ENCODE measurements at regions not wholly inside any gene's neighbourhood (a gene's known extent, or its start where the extent isn't known, plus 50 kb on each side); places are given as distances from the start of the nearest gene placed in this dataset.
A peak's percentile ranks its signal among the peaks of the same experiment; 100 is the strongest.
"Not testable (repeated sequence)": the region's sequence is repeated elsewhere in the genome, so short reads cannot be mapped to it uniquely, and the experiment has no call there.

DNA sequence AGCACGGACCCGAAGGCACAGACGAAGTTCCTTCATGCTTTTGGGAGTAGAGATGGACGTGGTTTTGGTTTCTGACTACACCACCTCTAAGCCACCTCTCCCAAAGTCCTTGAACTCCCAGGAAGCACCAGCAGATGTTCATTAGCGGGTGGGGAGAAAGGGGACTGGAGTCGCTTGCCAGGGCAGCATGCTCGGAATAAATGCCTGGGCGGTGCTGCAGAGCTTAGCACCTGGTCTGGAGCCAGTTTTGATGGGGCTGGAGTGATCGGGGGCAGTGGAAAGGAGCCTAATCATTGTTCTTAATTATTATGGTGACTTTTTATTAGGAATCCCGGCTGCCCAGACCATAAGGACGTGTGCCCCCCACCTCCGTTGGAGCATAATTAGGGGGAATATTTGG lies 220.8 kb downstream of the TFCP2L1 start:
- no peak for DNase-seq

DNA sequence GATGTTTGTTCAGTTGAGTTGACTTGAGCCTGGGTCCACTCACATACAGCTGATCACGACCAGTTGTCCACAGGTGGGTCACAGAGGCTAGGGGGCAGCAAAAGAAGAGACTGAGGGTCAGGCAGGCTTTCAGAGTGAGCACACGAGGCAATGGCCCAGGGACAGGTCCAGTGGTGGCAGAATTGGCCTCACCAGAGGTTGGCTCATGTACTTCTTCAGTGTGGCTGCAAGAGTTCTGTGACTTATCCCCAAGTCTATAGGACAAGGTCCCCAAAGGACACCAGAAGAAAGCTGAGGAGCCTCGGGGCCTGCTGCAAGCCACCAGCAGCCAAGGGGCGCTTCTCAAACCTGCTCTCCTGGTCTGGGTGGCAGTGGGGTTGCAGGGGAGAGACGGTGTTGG lies 219.8 kb downstream of the TFCP2L1 start:
- DNase-seq = no peak

DNA sequence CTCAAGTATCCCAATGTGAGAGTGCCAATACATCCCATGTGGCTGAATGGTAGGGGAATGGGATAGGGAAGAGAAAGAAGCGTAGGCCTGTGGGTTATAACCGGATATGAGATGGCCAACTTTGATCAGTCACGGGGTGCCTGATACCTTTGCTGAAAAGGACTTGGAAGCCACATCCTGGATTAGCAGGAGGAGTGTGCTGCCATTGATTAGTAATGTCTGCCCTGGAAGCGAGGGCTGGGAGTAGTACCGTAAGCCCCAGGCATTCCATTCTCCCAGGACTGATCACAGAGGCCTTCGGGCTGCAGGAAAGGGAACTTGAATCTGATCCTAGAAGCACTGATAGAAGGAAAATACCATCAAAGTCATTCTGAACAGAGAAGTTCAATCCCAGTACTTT lies 218.5 kb downstream of the TFCP2L1 start:
- DNase-seq = no peak

DNA sequence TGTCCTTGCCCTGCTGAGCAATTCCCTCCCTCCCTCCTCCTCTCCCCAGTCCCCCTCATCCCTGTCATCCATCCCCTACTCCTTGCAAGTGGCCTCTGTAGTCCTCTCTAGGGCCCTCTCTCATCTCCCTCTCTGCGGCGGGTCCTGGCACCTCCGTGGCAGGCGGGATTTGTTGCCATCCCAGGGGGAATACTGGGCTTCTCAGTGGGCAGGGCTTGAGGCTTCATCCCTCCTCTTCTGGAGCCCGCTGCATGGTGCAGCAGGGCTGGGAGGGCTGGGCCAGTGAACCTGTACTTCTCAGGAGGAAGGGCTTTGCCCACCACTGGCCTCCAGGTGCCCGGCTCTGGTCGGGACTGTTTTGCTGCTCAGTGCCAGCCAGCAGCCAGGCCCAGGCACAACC lies 216.2 kb downstream of the TFCP2L1 start:
- DNase-seq = no peak

DNA sequence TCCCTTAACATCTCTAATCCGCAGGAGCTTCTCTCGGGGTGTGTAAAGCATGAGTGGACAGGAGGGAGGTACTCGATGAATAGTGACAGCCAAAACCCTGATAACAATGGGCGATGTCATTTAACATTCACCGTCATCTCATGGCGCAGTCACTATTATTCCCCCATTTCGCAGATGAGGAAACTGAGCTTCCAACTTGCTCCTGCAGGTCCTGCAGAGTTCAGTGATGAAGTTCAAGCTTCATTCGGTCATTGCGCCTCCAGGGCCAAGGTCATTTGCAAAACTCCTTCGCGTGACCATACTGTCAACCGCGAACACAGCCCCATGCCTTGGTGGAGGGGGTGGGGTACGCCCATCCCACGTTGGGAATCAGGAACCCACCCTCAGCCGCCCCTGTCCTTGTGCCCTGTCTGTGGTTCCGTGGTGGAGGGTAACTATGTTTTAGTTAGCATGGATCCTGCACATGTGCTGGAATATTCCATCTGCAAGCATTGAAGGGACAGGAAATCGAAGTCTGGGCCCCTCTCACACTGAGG lies 215.5 kb downstream of the TFCP2L1 start:
- DNase-seq = no peak

DNA sequence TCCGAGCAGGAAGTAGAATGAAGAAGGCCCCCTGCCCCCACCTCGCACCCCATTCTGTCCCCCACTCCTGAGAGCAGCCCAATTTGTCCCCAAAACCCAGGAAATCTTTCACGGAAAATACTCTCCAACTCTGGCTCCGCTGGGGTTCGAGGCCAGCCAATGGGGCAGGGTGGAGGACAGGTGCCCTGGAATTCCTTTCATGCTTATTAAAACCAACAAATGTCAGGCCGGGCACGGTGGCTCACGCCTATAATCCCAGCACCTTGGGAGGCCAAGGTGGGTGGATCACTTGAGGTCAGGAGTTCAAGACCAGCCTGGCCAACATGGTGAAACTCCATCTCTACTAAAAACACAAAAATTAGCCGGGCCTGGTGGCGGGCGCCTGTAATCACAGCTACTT lies 214.9 kb downstream of the TFCP2L1 start:
- not testable (repeated sequence) for DNase-seq

DNA sequence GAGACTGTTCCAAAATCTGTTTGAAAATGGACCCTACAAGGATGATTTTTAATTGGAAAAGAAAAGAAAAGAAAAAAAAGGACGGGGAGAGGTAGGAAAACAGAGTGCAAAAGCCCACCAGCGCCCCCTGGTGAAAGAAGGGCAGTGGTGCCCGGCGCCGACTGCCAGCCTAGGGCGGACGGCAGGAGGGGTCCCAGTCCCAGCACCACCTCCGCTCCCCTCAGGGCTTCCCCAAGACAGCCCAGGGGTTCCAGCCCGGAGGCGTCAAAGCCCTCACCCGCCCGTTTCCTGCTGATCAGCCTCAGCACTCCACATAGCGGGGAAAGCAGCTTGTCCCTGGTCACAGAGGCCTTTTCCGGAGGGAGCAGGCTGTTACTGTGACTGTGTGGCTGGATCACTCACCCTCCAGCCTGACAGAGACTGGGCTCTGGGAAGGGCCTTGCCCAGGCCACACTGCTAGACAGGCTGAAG lies 213.9 kb downstream of the TFCP2L1 start:
- peak; percentile 41 for DNase-seq

DNA sequence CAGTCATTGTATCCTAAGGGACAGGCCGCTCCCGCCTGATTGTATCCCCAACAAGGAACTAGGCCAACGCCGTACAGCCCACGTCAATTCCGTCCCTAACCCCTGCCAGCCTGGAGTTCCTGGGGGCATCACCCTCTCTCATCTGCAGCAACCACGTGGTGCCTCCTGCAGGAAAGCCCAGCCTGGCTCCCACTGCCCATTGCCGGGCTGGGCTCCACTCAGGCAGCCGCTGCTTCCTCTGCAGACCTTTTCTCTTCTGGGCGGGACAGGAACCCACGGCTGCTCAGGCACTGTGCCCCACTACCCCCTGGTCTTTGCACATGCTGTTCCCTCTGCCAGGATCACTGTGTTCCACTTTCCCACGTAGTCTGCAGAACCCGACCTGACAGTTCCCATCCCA lies 212.2 kb downstream of the TFCP2L1 start:
- no peak for DNase-seq

DNA sequence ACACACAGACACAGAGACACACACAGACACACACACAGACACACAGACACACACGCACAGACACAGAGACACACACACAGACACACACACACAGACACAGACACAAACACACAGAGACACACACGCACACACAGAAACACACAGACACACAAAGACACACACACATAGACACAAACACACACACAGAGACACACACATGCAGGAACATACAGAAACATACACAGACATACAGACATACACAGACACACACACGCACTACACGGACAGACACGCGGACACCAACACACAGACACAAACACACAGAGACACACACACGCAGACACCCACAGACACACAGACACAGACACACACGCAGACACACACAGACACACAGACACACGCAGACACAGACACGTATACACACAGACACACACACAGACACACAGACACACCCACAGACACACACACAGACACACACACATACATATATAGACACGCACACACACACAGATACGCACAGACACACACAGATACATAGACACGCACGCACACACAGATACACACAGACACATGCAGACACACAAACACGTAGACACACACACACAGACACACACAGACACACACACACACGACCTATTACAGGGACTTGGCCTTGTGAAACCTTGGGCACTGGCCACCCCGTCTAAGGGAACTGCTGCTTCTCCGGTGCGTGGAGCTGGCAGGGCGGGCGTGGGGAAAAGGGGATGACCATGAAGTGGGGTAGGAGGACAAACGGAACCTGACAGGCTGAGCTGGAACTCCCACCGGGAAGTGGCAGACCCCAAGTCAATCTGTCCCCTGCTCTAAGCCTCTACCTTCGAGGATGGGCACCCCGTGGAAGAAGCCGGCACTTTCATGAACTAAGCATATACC lies 211.4 kb downstream of the TFCP2L1 start:
- no peak for DNase-seq

DNA sequence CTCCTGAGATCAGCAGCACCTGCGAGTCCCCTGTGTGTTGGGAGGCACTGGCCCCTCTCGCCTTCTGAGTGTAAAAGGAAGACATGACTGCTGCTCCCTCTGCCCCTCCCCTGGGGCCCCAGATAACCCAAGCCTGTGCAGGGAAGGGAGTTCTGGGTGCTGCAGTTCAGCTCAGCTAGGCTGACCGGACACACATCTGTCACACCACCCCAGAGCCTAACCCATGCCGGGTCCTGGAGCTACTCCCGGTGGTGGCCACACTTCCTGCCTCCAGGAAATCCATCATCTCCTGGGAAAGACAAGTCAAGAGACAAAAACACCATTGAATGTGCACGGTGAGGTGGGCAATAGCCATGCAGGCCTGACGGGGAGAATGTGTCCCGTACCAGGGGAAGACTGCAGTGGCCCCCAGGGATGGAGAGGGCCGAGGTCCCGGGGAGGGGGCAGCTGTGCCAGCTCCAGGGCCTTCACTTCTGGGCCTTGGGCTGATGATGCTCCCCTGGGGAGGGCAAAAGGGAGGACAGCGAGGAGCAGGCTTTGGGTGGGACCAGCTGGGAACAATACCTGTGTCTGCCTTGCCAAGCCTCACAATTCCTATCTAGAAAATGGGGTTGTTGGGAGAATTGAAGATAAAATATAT lies 210.6 kb downstream of the TFCP2L1 start:
- no peak for DNase-seq

DNA sequence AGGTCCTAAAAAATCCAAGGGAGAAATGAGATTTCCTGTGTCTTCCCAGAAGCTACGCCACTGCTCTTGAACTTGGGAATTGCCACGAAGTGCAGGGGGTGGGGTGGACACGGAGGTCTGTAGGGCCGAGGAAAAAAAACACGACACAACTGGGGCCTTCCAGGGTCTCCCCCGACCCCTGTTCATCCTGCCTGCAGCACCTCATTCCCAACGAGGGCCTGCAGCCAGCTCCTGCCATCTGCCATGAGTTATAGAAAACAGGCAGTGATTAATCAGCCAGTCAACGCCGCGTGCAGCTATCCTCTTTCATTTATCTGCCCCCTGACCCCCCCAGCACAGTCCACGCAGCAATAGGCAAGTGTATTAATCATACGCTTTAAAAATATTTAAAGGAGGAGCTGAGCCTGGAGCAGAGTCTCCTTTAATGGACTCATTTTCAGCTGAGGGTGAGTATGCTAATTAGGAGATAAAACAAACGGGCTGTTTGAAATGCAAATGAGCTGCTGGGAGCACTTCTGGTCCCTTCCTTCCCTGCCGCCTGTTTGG lies 209.9 kb downstream of the TFCP2L1 start:
- DNase-seq = peak; percentile 80

DNA sequence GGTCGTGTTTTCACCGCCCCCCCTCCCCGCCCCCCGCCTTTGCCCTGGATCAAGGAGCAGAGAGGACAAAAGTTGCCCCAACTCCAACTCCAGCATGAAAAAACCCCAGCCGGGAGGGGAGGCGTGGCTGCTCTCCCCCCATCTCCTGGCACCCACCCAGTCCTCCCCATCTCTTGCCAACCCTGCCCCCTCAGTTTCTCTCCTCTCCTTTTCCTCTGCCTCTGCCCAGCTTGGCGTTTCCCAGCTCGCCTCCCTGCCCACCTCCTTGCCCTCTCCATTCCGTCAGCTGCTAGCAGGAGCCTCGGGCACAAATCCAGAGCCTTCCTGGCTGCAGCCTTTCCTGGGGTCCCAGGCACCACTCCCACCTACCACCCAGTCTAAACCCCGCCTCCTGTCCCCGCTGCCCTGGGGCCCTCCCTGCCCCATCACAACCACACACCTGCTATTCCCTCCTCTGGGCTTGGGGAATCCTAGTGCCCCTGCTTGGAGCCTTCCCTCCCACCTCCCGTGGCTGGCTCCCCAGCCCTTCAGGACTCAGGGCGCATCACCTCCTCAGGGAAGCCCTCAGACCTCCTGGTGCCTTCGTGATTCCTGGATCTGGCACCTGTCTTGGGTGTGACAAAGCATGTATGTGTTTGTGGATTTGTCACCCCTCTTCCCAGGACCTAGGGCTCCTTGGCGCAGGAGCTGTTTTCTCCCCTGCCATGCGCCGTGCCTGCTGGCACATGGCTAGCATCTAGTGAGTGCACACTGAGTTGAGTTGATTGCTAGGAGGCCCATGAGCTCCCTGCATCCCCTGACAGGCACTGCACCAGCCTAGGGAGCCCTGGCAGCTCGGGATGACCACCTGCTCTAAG lies 209.1 kb downstream of the TFCP2L1 start:
- no peak for DNase-seq

DNA sequence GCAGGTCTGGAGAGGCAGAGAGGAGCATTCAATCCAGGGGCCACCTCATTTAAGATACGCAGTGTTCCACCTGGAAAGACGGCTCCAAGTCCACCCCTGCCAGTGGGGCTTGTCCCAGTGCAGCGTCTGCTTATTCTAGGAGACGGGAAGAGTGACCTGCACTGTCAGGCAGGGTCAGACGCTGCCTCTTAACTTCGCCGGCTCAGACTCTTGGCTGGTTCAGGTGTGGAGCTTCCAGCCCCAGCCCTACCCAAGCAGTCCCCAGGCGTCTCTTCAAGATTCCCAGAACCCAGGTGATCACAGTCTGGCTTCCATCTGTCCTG lies 208.5 kb downstream of the TFCP2L1 start:
- DNase-seq = no peak

DNA sequence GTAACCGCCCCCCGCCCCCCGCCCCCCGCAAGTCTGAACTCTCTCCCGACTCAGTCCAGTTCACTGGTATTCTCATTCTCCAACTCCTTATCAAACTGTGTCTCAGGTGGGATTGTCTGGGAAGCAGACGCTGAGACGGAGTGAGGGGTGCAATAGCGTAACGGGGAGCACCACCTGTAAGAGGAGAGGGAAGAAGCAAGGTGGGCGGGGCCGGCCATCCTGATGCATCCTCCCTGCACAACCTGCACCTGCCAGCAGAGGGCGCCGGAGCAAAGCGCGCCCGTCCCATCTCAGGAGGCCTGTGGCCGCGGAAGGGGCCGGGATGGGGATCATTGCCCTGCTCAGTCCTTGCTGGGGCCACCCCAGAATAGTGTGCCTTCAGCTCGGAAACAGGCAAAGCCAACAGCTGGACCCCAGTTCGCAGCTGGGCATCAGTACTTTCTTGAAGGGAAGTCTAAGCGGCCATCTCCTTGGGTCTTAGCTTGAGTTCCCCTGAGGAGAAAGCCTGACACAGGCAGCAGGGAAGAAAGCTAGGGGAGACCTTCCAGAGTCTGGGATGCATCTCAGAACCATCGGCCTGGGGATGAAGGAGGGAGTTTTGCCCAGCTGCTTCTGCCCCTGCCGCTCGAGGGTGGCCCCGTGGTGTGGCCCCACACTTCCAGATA lies 208.0 kb downstream of the TFCP2L1 start:
- DNase-seq = peak; percentile 68

DNA sequence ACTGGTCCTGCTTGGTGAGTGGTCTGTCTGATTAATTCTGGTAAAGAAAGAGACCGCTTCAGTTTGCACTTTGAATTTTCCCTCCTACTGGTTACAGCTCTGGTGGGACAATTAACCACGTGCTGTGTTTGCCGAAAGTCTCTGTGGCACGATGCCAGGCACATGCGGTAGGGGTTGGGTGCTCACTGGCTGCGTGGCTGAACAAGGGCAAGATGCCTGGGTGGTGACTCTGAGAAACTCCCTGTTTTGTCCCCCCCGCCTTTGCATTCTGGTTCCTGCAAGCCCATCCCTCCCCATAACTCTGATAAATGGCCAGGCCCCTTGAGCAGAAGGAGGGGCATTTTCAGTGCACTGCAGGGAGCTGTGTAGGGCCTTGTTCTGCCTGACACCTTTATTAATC lies 206.1 kb downstream of the TFCP2L1 start:
- DNase-seq = no peak

DNA sequence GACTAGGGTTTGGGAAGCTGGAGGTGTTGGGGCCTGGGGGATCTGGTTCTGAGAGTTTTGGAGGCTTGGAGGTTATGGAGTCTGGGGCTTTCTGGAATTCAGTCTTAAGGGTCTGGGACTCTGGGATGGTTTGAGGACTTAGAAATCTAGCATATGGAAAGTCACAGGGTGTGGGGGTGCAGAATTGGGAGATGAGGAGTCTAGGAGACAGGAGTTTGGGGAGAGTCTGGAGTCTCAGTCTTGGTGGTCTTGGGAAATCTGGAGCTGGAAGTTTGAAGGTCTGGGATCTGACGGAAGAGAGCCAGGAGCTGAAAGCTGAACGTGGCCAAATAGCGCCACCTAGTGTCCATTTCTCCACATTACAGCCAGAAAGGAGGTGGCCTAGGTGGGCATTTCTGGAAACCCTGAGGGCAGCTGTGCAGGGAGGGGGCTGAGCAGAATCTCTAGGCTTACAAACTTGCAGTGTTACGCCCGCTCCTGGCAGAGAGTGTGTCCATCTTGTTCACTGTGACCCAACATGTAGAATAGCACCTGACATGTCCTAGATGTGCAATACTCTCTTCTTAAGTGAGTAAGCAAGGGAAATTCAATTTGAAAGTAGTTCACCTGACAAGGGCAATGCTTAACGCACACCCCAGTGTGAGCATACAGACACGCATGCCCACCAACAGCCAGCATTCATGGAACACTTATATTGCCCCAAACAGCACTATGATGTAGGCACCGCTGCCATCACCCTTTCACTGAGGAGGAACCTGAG lies 204.8 kb downstream of the TFCP2L1 start:
- DNase-seq = peak; percentile 53

DNA sequence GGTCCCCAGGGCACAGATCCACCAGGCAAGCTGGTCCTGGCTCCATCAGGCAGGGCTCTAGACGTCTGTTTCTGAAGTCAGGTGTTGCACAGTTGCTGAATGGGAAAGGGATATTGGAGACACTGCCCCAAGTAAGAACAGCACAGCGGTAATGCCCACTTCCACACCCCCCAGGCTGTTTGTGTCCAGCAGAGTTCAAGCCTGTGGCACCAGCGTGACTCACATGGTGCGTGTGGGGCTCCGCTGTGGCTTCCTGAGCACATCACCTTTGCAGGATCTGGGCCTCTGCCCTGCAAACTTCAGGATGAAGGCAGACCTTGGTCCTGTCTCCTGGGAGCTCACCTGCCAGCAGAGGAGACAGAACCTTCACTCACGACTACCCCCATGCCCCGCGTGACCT lies 203.3 kb downstream of the TFCP2L1 start:
- no peak for DNase-seq

DNA sequence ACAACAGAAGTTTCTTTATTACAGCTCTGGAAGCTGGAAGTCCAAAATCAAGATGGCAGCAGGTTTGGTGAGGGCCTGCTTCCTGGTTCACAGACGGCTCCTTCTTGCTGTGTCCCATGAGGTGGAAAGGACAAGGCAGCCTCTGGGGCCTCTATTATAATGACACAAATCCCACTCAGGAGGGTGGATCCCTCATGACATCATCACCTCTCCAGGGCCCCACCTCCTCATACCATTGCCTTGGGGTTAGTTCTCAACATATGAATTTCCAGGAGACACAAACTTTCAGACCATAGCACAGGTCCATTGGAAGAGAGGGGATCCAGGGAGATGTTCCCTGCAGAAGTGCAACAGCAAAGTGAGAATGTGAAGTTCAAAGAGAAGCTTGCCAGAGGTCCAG lies 202.8 kb downstream of the TFCP2L1 start:
- DNase-seq = no peak

DNA sequence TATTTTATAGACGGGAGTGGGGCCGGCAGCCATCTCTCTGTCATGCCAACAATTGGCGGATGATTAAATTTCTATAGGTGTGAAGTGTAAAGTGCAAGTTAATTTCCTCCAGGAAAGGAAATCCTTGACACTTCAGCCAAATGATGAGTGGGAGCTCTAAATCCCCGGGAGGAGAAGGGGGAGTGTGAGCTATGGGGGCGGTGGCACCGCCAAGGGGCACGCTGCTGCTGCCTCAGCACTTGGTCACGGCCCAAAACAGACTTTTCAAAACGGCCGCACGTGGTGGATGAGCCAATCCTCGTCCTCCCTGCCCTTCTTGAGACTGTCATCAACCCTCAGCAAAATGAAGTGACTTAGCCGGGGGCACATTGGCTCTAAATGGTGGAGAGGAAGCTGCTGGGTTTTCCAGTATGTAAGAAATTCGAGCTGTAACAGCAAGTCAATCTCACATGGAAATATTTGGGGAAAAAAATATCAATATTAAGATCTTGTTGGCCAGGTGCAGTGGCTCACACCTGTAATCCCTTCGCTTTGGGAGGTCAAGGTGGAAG lies 200.8 kb downstream of the TFCP2L1 start:
- no peak for DNase-seq

DNA sequence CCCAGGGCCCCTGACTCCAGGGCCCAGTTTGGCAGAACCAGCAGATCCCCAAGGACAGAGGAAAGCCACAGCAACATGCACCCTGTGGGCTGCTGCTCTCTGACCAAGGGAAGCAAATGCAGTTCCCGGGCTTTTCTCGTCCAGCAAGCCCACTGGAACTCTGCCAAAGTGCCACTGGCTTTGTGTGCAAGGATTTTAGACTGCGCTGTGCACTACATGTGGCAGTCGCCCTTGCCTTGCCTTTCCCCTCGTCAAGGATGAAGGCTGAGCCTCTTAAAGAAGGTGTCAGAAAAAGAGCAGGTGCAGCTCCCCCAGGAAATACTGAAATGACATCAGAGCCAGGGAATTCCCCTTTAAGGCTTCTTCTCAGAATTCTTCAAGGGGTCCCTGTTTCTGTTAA lies 199.2 kb downstream of the TFCP2L1 start:
- no peak for DNase-seq

DNA sequence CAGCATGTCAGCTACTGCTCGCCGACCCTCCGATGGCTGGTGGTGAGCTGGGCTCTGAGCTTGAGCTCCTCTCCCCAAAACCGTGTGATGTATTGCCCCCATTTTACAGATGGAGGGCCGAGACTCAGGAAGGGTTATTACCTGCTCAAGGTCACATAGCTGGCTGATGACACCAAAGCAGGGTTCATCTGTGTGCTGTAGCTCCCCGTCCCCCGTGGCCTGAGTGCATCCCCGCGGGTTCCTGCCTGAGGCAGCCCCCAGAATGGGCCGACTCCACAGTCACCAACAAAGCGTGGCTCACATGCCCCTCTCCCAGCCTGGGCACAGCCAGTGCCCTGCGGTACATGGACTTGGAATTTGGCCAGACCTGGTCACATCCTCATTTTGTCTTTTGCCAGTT lies 198.6 kb downstream of the TFCP2L1 start:
- DNase-seq = no peak

Measured in hematopoietic multipotent progenitor cell treated with erythropoietin and hydrocortisone succinate and interleukin-3 and kit ligand, for 8 days (in vitro differentiated cells).